GM20431 (cell line): ENCODE measurements at regions not wholly inside any gene's neighbourhood (a gene's known extent, or its start where the extent isn't known, plus 50 kb on each side); places are given as distances from the start of the nearest gene placed in this dataset.
"Not testable (repeated sequence)": the region's sequence is repeated elsewhere in the genome, so short reads cannot be mapped to it uniquely, and the experiment has no call there.

ENCODE experiments used
- in situ Hi-C: fragments of 300-500 bp; cut with MseI, MboI; formaldehyde crosslinking; loops from one replicate; pipeline ENCODE4 v1.15.0; 2020; ENCODE audit warnings: low sequenced_read_pairs; ENCODE audit not compliant: unreplicated experiment

DNA sequence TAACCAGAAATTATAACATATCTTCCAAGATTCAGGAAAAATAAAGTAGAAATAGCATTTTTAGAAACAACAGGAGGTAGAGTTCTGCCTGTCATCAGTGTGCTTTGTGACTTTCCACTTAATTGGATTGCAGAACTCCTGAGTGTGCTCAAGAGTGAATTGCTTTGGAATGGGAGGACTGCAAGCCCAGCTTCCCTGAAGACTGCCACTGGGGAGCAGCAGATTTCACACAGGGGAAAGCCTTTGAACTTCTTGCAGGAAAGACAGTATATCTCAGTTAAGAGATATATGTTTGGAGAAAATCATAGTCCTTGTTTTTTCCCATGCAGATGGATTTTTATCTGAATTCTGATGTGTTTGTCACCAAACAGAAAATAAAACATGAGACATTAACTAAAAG, 124.5 kb downstream of the TMEM168 start:
- in situ Hi-C loops: no loop called here

DNA sequence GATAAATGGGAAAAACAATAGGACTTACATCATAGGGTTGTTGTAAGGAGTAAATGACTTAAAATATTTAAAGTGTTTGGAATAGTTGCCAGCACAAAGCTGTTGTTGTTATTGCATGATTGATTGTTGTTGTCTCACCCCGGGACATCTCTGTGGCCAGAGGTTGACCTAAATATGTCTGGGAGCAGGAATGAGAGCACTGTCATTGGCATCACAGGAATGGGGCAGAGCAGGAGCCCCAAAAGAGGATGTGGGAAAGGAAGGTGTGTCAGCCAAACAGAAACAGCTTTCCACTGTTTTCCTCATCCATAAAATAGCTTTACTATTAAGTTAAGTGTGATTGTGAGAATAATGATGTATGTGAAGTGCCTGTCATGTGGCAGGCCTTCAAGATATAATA, 121.6 kb downstream of the TMEM168 start:
- in situ Hi-C loops: no loop called here

DNA sequence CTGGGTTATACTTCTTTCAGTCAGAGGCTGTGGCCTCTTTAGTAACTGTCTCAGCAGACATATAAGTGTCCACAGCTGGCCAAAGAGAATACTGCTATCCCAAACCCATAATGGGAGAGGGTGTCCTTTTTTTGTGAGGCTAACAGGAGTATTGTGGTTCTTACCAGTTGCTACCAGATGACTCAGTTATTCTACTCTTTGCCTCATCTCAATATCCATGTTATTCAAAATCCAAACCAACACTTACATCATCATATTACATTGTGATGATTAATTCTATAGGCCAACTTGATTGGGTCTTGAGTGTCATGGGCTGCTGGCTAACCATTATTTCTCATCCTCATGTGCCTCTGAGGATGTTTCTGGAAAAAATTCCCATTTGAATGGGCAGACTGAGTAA, 120.9 kb downstream of the TMEM168 start:
- in situ Hi-C loops: no loop called here

DNA sequence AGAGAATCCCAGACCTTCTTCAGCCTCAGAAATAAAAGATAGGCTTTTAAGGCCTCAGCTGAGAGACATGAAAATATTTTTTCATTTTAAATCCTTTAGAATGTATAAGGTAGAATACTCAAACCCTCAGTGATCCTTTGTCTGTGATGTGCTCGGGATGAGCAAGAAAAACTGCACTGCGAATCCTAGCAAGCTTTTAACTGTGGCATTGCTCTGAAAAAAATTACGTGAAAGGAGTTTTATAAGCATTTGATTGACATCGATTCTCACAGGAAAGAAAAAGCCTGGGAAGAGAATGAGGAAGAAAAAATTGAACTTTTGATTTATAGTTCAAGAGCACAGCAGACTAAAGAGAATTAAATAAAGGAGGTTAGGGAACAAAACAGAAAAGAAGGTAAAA, 120.0 kb downstream of the TMEM168 start:
- in situ Hi-C loops: no loop called here

DNA sequence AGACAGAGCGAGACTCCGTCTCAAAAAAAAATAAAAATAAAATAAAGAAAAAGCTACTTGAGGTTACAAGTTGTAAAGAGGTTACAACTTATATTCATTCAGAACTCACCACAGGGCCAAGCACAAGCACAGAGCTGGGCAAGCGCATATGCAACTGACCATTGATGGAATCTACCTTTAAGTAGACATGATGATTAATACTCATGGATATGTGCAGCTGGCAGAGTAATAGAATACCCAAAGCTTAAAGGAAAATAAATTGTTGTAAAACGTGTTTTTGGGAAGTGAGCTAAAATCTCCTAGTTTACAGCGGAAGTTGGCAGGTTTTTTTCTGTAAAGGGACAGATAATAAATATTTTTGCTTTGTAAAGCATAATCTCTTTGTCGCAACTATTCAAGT, 111.6 kb downstream of the TMEM168 start:
- in situ Hi-C loops: no loop called here

DNA sequence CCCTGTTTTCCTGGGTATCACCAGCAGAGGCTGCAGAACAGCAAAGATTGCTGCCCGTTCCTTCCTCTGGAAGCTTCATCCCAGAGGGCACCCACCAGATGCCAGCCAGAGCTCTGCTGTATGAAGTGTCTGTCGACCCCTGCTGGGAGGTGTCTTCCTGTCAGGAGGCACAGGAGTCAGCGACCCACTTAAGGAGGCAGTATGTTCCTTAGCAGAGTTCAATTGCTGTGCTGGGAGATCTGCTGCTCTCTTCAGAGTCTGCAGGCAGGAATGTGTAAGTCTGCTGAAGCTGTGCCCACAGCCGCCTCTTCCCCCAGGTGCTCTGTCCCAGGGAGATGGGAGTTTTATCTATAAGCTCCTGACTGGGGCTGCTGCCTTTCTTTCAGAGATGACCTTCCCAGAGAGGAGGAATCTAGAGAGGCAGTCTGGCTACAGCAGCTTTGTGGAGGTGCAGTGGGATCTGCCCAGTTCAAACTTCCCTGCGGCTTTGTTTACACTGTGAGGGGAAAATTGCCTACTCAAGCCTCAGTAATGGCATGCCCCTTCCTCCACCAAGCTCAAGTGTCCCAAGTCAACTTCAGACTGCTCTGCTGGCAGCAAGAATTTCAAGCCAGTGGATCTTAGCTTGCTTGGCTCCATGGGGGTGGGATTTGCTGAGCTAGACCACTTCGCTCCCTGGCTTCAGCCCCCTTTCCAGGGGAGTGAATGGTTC, 100.6 kb downstream of the TMEM168 start:
- in situ Hi-C loops: not testable (repeated sequence)

DNA sequence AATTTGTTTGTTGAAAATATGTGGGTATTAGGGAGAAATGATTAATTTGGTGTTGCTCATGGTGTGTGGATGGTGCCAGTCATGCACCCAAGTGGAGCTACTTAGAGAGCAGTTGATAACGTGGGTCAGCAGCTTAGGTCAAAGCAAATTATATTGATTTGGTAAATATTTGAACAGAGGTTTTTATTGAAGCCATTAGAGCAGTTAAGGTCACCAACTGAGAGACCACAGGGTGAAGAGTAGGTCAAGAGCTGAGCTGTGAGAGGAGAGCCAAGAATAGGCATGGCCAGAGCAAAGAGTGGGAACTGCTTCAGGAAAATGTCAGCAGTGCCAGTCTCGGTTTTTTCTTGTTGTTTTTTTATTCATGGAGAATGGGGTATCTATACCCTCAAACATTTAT, 97.9 kb downstream of the TMEM168 start:
- in situ Hi-C loops: no loop called here

DNA sequence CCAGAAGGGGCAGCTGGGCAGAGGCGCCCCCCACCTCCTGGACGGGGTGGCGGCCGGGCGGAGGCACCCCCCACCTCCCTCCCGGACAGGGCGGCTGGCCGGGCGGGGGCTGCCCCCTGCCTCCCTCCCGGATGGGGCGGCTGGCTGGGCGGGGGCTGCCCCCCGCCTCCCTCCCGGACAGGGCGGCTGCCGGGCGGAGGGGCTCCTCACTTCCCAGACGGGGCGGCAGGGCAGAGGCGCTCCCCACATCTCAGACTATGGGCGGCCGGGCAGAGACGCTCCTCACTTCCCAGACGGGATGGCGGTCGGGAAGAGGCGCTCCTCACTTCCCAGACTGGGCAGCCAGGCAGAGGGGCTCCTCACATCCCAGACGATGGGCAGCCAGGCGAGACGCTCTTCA, 93.0 kb downstream of the TMEM168 start:
- in situ Hi-C loops: not testable (repeated sequence)

DNA sequence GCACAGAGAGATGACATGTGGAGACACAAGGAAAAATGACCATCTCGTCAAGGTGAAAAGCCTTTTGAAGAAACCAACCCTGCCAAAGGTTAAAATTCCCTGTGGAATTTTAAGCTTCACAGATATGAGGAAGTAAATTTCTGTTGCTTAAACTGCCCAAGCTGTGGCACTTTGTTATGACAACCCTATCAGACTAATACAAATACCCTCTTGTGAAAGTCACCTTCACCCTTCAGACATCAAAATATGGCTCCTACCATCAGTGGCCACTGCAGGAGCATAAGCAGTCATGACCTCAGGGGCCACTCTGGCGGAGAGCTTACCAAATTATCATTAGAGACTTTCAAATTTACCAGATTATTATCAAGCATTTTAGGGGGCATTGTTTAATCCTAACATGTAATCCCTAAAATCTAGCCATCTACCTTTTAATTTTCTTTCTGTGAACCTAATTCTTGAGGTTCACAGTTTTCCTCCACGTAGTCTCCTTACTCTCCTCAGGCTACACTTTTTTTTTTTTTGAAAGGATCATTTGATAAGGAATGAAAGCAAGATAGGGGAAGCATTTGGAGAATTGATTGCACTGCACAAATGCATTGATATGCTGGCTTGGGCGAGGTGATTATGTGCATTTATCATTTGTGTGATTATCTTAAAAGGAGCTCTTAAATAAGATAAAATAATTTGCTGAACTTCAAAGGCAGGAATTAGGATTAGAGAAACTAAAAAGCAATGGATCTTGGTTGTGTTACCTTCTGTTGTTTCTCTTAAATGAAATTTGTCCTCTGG, 90.3 kb downstream of the TMEM168 start:
- in situ Hi-C loops: no loop called here

DNA sequence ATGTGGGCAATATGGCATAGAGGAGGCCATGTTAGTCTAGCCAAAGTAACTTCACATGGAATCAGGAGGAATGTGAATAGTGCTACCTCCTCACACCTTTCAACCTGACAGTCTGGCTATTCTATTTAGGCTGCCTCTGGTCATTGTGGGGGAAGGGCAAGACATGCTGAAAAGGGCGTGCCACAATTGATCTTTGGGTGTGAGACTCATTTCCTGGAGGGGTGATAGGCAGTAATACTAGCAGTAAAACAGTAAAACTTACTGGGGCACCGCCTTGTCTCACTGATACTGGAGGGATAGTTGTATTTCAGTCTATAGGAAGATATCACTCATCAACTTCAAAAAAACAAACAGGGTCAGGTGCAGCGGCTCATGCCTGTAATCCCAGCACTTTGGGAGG, 88.7 kb downstream of the TMEM168 start:
- in situ Hi-C loops: no loop called here

DNA sequence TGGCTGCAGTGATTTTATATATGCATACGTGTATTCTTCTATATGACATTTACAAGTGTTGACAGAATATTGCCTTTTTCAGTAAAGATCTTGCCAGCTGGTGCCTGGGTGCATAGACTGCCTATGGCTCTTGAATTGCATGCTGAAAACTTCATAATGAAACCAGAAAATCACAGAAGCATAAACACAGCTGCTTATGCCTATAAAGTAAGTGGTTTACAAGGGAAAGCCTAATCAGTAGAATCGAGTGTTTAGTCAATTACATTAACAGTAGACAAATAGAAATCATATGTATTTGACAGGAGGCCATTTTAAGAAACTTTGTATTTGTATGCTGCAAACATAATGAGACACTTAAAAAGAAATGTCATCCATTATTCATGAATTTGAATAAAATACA, 82.5 kb downstream of the TMEM168 start:
- in situ Hi-C loops: no loop called here

DNA sequence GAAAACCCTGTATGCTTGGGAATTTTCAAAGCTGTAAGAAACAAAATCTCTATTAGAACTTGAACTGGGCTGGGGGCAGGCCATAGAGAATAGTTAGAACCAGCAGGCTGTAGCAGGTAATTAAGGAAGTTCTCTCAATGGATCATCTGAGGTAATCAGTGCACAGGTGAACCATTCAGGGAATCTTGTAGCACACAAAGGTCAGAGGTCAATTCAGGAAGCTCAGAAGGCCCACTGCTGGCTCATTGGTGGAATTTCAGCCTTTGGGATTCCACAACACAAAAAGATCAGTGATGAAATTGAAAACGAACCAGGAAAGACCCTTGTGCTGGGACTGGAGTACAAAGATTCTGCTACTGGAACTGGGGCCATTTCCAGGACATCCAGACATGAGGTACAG, 82.0 kb downstream of the TMEM168 start:
- in situ Hi-C loops: no loop called here
